ENCODE measurements at regions not wholly inside any gene's neighbourhood (a gene's known extent, or its start where the extent isn't known, plus 50 kb on each side); places are given as distances from the start of the nearest gene placed in this dataset.

DNA sequence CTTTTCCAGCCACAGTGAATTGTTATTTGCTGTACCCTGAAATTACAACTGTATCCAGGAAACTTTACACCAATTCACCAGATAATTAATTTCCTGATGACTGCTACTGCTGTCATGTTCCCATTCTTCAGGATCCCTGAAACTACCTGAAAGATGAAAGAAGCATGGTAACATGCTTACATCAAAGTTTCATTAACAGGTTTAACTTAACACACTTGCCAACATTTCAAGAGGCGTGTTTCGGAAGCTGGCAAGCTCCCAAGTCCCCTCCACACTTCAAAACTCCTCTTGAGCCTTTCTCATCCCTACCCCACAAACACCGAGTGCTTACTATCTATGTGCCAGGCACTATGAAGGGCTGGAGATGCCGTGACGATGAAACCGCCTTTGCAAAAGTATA lies 88.6 kb downstream of the MPP7 start:
- TF ChIP-seq FOXM1 (IDR thresholded peaks at IDR 0.05; ENCODE audit: low read depth), result no peak
- no peak for TF ChIP-seq TAF1 (IDR thresholded peaks at IDR 0.05; ENCODE audit: borderline replicate concordance, low read depth, low read length)
- TF ChIP-seq JUND (IDR thresholded peaks at IDR 0.05), result no peak
